Stimulated activated CD4-positive, alpha-beta T cell treated with anti-CD3 and anti-CD28 coated beads, Interleukin-1b, Interleukin-23, amount 100 ng/mL, for 48 hours (primary cell): ENCODE measurements at regions not wholly inside any gene's neighbourhood (a gene's known extent, or its start where the extent isn't known, plus 50 kb on each side); places are given as distances from the start of the nearest gene placed in this dataset.
"Not testable (repeated sequence)": the region's sequence is repeated elsewhere in the genome, so short reads cannot be mapped to it uniquely, and the experiment has no call there.

Experiments used
- DNase-seq: peaks from one replicate; pipeline ENCODE4 v3.0.0-alpha.2; 2020

- no peak for DNase-seq
These were observed 406.9 kb downstream of the TMEM114 start for GRCh38 chr16:8183176-8184099.

GRCh38 chr16:8182761-8183160 is 407.6 kb downstream of the TMEM114 start:
- no peak for DNase-seq

- no peak for DNase-seq
These were observed 410.7 kb downstream of the TMEM114 start for GRCh38 chr16:8179615-8180014.

- no peak for DNase-seq
These were observed 412.0 kb downstream of the TMEM114 start for GRCh38 chr16:8178271-8178670.

- DNase-seq: no peak
These were observed 414.9 kb downstream of the TMEM114 start for GRCh38 chr16:8175411-8175810.

- DNase-seq: peak; percentile 40
These were observed 417.1 kb downstream of the TMEM114 start for GRCh38 chr16:8173111-8173644.

- DNase-seq: no peak
These were observed 417.8 kb downstream of the TMEM114 start for GRCh38 chr16:8172551-8172950.

GRCh38 chr16:8168016-8168415 is 422.3 kb downstream of the TMEM114 start:
- no peak for DNase-seq

- DNase-seq: no peak
These were observed 422.9 kb downstream of the TMEM114 start for GRCh38 chr16:8167436-8167835.

GRCh38 chr16:8158051-8158450 is 432.3 kb downstream of the TMEM114 start:
- DNase-seq: no peak

GRCh38 chr16:8155275-8155674 is 435.0 kb downstream of the TMEM114 start:
- no peak for DNase-seq

- no peak for DNase-seq
These were observed 443.9 kb downstream of the TMEM114 start for GRCh38 chr16:8146256-8147012.

- no peak for DNase-seq
These were observed 451.6 kb downstream of the TMEM114 start for GRCh38 chr16:8138666-8139065.

GRCh38 chr16:8137606-8138005 is 452.7 kb downstream of the TMEM114 start:
- DNase-seq: no peak

- DNase-seq: no peak
These were observed 460.1 kb downstream of the TMEM114 start for GRCh38 chr16:8130197-8130596.

GRCh38 chr16:8127070-8127469 is 463.2 kb downstream of the TMEM114 start:
- no peak for DNase-seq

- DNase-seq: no peak
These were observed 464.0 kb downstream of the TMEM114 start for GRCh38 chr16:8126313-8126712.

GRCh38 chr16:8120001-8120400 is 470.3 kb downstream of the TMEM114 start:
- DNase-seq: no peak

- no peak for DNase-seq
These were observed 474.5 kb downstream of the TMEM114 start for GRCh38 chr16:8115814-8116213.

- DNase-seq: not testable (repeated sequence)
These were observed 475.4 kb downstream of the TMEM114 start for GRCh38 chr16:8114941-8115340.

GRCh38 chr16:8113843-8114242 is 476.5 kb downstream of the TMEM114 start:
- no peak for DNase-seq

GRCh38 chr16:8110572-8111514 is 479.5 kb downstream of the TMEM114 start:
- no peak for DNase-seq
